Calu3 (cell line): ENCODE measurements at regions not wholly inside any gene's neighbourhood (a gene's known extent, or its start where the extent isn't known, plus 50 kb on each side); places are given as distances from the start of the nearest gene placed in this dataset.
A peak's percentile ranks its signal among the peaks of the same experiment; 100 is the strongest.

ENCODE experiments used
- BruUV-seq: library from RNA; stranded (reverse); fragments of 400-500 nt; replicated peaks from 2 replicates; lab custom pipeline; 2021; lab: Mats Ljungman, UMichigan
- CTCF ChIA-PET: fragments of 300-600 bp; sonication (Branson Sonifier 250); formaldehyde crosslinking; loops from one replicate; lab custom pipeline; 2022; ENCODE audit warnings: antibody characterized with exemption; lab: Charles Lee
- DNase-seq: peaks from one replicate; pipeline ENCODE4 v3.0.0; 2022
- H3K27ac Mint-ChIP-seq: one replicate; pipeline ENCODE4 v1.8.0; 2022; ENCODE audit warnings: mixed read lengths; ENCODE audit not compliant: unreplicated experiment
- H3K27me3 Mint-ChIP-seq: one replicate; pipeline ENCODE4 v1.8.0; 2022; ENCODE audit warnings: mixed read lengths; ENCODE audit not compliant: unreplicated experiment
- H3K36me3 Mint-ChIP-seq: one replicate; pipeline ENCODE4 v1.8.0; 2022; ENCODE audit warnings: mild to moderate bottlenecking, moderate library complexity, mixed read lengths; ENCODE audit not compliant: insufficient read depth, unreplicated experiment
- H3K4me1 Mint-ChIP-seq: one replicate; pipeline ENCODE4 v1.8.0; 2022; ENCODE audit warnings: mild to moderate bottlenecking, low read depth, mixed read lengths; ENCODE audit not compliant: unreplicated experiment
- H3K4me3 Mint-ChIP-seq: one replicate; pipeline ENCODE4 v1.8.0; 2022; ENCODE audit warnings: mild to moderate bottlenecking, low read depth, moderate library complexity, mixed read lengths; ENCODE audit not compliant: unreplicated experiment
- H3K9me3 Mint-ChIP-seq: one replicate; pipeline ENCODE4 v1.8.0; 2022; ENCODE audit warnings: low read depth, mixed read lengths; ENCODE audit not compliant: unreplicated experiment
- intact Hi-C: fragments of 100-400 bp; cut with micrococcal nuclease; formaldehyde crosslinking; loops from one replicate; pipeline ENCODE4 v1.10.0; 2022; ENCODE audit not compliant: unreplicated experiment
- TF ChIP-seq, protein P1 (sequence below): fragments of 200-600 bp; IDR thresholded peaks from one replicate; pipeline ENCODE4 v1.8.0; 2022; ENCODE audit warnings: antibody characterized with exemption; ENCODE audit not compliant: unreplicated experiment

DNA sequence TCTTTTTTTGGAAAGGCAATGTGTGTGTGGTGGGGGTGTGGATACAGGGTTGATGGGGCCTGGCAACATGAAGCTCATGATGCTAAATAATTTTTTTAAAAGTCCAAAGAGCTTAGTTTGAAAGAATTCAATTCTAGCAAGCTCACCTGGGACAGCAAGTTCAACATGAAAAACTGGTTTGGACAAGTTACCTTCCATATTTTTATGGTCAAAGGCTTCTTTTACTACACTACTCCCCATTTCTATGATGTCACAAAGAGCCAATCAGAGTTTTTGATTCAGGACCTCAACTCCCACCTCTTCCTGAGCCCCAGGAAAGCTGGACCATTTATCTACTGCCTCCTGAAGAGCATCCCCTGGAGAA, 66.1 kb upstream of the CTNNBL1 start:
- peaks cover 95% of the 10 kb centered on the region for H3K27me3 Mint-ChIP-seq
- peak; percentile 16 for DNase-seq
- no TSS peak for BruUV-seq
- TF ChIP-seq, protein P1, sequence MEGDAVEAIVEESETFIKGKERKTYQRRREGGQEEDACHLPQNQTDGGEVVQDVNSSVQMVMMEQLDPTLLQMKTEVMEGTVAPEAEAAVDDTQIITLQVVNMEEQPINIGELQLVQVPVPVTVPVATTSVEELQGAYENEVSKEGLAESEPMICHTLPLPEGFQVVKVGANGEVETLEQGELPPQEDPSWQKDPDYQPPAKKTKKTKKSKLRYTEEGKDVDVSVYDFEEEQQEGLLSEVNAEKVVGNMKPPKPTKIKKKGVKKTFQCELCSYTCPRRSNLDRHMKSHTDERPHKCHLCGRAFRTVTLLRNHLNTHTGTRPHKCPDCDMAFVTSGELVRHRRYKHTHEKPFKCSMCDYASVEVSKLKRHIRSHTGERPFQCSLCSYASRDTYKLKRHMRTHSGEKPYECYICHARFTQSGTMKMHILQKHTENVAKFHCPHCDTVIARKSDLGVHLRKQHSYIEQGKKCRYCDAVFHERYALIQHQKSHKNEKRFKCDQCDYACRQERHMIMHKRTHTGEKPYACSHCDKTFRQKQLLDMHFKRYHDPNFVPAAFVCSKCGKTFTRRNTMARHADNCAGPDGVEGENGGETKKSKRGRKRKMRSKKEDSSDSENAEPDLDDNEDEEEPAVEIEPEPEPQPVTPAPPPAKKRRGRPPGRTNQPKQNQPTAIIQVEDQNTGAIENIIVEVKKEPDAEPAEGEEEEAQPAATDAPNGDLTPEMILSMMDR = no peak
- H3K4me1 Mint-ChIP-seq = no peaks in the 10 kb centered on the region
- H3K4me3 Mint-ChIP-seq = no peak overlapping the region
- CTCF ChIA-PET = interaction anchor here (0.7 kb wide), 1 partner anchor 23 kb away, joined by 3 read pairs; no protein-coding TSS in a partner anchor
- no peak overlapping the region for H3K27ac Mint-ChIP-seq
- intact Hi-C loops = no loop called here
- H3K9me3 Mint-ChIP-seq = no peaks in the 10 kb centered on the region
- no peaks in the 10 kb centered on the region for H3K36me3 Mint-ChIP-seq

DNA sequence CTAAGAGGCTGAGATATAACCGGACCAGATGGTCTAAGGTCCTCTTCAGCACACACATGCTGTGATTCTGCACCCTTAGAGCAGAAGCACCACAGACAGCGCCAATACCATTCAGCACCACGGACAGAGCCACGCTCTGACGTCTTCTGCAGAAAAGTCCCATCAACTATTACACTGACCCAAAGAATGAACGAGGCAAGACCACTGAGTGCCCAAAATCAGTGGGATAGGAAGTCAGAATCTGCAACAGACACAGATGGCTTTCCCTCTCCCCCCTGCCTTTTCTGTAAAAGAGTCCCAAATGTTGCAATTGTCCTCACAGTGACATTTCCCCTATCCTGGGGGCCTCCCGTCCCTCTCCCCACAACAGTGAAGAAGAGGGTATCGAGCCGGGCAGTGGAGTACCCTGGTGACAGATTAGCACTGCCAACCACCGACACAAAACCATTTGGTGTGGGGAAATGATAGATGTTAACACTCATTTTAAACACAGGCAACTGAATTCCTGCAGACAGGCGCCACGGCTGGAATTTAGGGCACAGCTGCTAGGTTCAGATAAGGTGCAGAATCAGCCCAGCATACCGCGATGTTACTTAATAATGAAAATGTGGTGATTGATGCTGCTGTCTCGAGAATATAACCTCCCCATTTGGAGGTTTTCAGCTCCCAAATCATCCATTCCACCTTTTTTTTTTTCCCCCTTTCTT, 66.6 kb upstream of the CTNNBL1 start:
- Mint-ChIP-seq H3K36me3 (no peaks in the 10 kb centered on the region), H3K4me1 (no peaks in the 10 kb centered on the region), H3K9me3 (no peaks in the 10 kb centered on the region), H3K4me3 (no peak overlapping the region), H3K27me3 (peaks cover 95% of the 10 kb centered on the region), H3K27ac (no peak overlapping the region)
- CTCF ChIA-PET = interaction anchor here (0.7 kb wide), 1 partner anchor 24 kb away, joined by 3 read pairs; no protein-coding TSS in a partner anchor
- TF ChIP-seq, protein P1 = no peak
- no TSS peak for BruUV-seq
- intact Hi-C loops = no loop called here
- DNase-seq = peak; percentile 58

DNA sequence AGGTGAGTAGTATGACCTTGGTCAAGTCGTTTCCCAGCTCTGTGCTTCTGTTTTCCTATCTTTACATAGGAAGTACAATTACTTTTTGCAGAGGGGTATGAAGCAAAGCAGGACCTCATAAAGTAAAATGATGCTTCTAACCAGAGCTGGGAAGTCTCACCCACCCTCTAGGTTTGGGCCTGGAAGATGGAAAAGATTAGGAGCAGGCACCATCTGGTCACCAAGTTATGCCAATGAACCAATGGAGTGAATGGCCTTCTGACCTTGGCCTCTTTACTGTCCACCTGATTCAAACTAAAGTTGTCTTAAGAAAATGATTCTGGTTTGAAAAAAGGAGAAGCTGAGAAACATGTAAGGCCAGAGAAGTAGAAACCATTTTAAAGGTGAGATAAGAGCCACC, 68.9 kb upstream of the CTNNBL1 start:
- intact Hi-C loops = no loop called here
- peaks cover 95% of the 10 kb centered on the region for H3K27me3 Mint-ChIP-seq
- H3K27ac Mint-ChIP-seq = no peak overlapping the region
- CTCF ChIA-PET = no interaction called here
- TF ChIP-seq, protein P1 = no peak
- no peak for DNase-seq
- no TSS peak for BruUV-seq
- no peaks in the 10 kb centered on the region for H3K36me3 Mint-ChIP-seq
- H3K9me3 Mint-ChIP-seq = no peaks in the 10 kb centered on the region
- H3K4me3 Mint-ChIP-seq = no peak overlapping the region
- H3K4me1 Mint-ChIP-seq = no peaks in the 10 kb centered on the region

DNA sequence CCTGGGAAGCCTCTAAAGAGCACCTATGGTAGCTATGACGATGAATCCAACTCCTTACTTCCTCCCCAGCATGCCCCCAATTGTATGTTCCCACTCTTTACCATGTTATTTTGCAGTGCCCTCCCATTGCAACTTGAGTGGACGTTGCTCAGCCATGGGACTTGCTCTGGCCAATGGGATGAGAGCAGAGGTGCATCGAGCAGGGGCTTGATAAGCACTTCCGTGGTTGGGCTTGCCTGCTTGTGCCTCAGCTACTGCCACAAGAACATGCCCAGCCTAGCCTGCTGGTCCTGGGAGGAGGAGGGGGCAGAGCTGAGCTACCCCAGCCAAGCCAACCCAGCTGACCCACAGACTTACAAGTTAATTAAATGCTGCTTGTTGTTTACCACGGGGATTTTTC, 71.1 kb upstream of the CTNNBL1 start:
- peaks cover 95% of the 10 kb centered on the region for H3K27me3 Mint-ChIP-seq
- no TSS peak for BruUV-seq
- no peak overlapping the region for H3K27ac Mint-ChIP-seq
- intact Hi-C loops = no loop called here
- DNase-seq = no peak
- H3K4me1 Mint-ChIP-seq = no peaks in the 10 kb centered on the region
- TF ChIP-seq, protein P1 = no peak
- CTCF ChIA-PET = interaction anchor here (0.7 kb wide), 1 partner anchor 71 kb away, joined by 7 read pairs; the partner anchor contains the start of gene CTNNBL1
- no peaks in the 10 kb centered on the region for H3K9me3 Mint-ChIP-seq
- H3K36me3 Mint-ChIP-seq = no peaks in the 10 kb centered on the region
- H3K4me3 Mint-ChIP-seq = no peak overlapping the region
